ENCODE measurements at regions not wholly inside any gene's neighbourhood (a gene's known extent, or its start where the extent isn't known, plus 50 kb on each side); places are given as distances from the start of the nearest gene placed in this dataset.

DNA sequence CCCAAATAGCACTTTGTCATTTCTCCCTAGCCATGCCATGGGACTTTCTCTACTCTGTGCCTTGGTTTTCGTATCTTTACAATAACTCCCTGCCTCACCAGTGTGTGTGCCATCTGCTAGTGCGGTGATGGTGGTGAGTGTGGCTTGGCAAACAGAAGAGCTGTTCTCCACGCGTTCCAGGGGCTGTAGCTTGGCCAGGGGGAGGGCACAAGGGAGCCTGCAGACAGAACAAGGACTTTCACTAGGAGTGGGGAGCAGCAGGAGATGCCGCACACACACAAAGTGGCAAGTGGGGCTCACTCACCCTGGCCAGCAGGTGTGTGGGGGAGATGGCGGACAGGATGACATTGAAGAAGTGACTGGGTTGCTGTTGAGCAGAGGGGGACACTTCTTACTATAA is 196.9 kb downstream of the HAUS1 start:
- TF ChIP-seq CTCF (IDR thresholded peaks at IDR 0.05) (no peak), EZH2 (IDR thresholded peaks at IDR 0.05; ENCODE audit: borderline replicate concordance, insufficient read depth, low read depth, low read length, poor library complexity, severe bottlenecking) (no peak)

Measured in B cell (primary cell).